ENCODE measurements at regions not wholly inside any gene's neighbourhood (a gene's known extent, or its start where the extent isn't known, plus 50 kb on each side); places are given as distances from the start of the nearest gene placed in this dataset.

GRCh38 chr7:25619381-25619780, 391.1 kb upstream of the NPVF start:
- Histone ChIP-seq H3K4me2 (replicated peaks; ENCODE audit: low read depth, low read length, poor library complexity, severe bottlenecking) (peak overlapping the region; percentile 69), H2AFZ (ENCODE audit: insufficient read depth, low read depth, low read length, poor library complexity, severe bottlenecking) (no peak overlapping the region), H3K27ac (ENCODE audit: low read length in 2 of 2) (peak overlapping the region in 1 of 2 donors; percentile 82), H3K4me3 (ENCODE audit: control extremely low read depth in 1 of 5, extremely low read depth in 1 of 5, insufficient read depth in 1 of 5, low read depth in 2 of 5, low read length in 4 of 5) (peak overlapping the region in 1 of 5 experiments; percentile 54), H3K36me3 (replicated peaks in 1 of 2; ENCODE audit: control extremely low read depth in 1 of 2, control insufficient read depth in 1 of 2, extremely low read depth in 1 of 2, insufficient read depth in 2 of 2, low read length in 1 of 2) (no peaks in the 10 kb centered on the region), H3K27me3 (replicated peaks in 1 of 4; ENCODE audit: control extremely low read depth in 1 of 4, control insufficient read depth in 3 of 4, insufficient read depth in 4 of 4, low read length in 3 of 4) (no peaks in the 10 kb centered on the region), H3K9ac (ENCODE audit: low read length) (peak overlapping the region; percentile 51), H3K9me3 (ENCODE audit: control extremely low read depth in 1 of 3, control insufficient read depth in 2 of 3, insufficient read depth in 1 of 3, low read length in 2 of 3) (peaks cover 0 to 3% (median 0%) of the 10 kb centered on the region in 3 donors), H3K79me2 (ENCODE audit: control insufficient read depth, insufficient read depth, low read length) (no peaks in the 10 kb centered on the region), H4K20me1 (ENCODE audit: control insufficient read depth, insufficient read depth, low read length, poor library complexity, severe bottlenecking) (no peaks in the 10 kb centered on the region), H3K4me1 (ENCODE audit: control insufficient read depth in 2 of 2, insufficient read depth in 2 of 2, low read length in 2 of 2) (peaks cover 60 to 72% of the 10 kb centered on the region in 2 donors)
- ATAC-seq (ENCODE audit: low read depth) (no peak), DNase-seq (no peak)
- Mint-ChIP-seq H3K4me3 (peak overlapping the region; percentile 3), H3K27me3 (no peaks in the 10 kb centered on the region), H3K27ac (no peak overlapping the region), H3K9me3 (ENCODE audit: insufficient read depth) (no peaks in the 10 kb centered on the region), H3K4me1 (peaks cover 74% of the 10 kb centered on the region)
- CTCF ChIA-PET, result interaction anchor here (0.9 to 2.2 kb wide), 2 partner anchors 33 to 53 kb away, joined by 3 to 8 read pairs; no protein-coding TSS in a partner anchor
- WGBS (ENCODE audit: insufficient coverage), result no CpG with 5 or more reads among the region's 2 CpGs
- POLR2A ChIA-PET, result no interaction called here
- TF ChIP-seq EZH2 (IDR thresholded peaks at IDR 0.05; ENCODE audit: borderline replicate concordance, insufficient read depth, low read depth, low read length, poor library complexity, severe bottlenecking), result no peak
- TF ChIP-seq CTCF (IDR thresholded peaks at IDR 0.05), result no peak
- intact Hi-C loops (cut with micrococcal nuclease), result no loop called here

- Histone ChIP-seq H3K9me3 (ENCODE audit: control extremely low read depth in 1 of 3, control insufficient read depth in 2 of 3, insufficient read depth in 1 of 3, low read length in 2 of 3) (peaks cover 0 to 3% (median 0%) of the 10 kb centered on the region in 3 donors), H3K36me3 (replicated peaks in 1 of 2; ENCODE audit: control extremely low read depth in 1 of 2, control insufficient read depth in 1 of 2, extremely low read depth in 1 of 2, insufficient read depth in 2 of 2, low read length in 1 of 2) (no peaks in the 10 kb centered on the region), H3K4me1 (ENCODE audit: control insufficient read depth in 2 of 2, insufficient read depth in 2 of 2, low read length in 2 of 2) (peaks cover 60 to 72% of the 10 kb centered on the region in 2 donors), H3K27me3 (replicated peaks in 1 of 4; ENCODE audit: control extremely low read depth in 1 of 4, control insufficient read depth in 3 of 4, insufficient read depth in 4 of 4, low read length in 3 of 4) (no peaks in the 10 kb centered on the region), H4K20me1 (ENCODE audit: control insufficient read depth, insufficient read depth, low read length, poor library complexity, severe bottlenecking) (no peaks in the 10 kb centered on the region), H3K4me3 (ENCODE audit: control extremely low read depth in 1 of 5, extremely low read depth in 1 of 5, insufficient read depth in 1 of 5, low read depth in 2 of 5, low read length in 4 of 5) (peak overlapping the region in 3 of 5 experiments; percentile 10 to 54 (median 31)), H3K4me2 (replicated peaks; ENCODE audit: low read depth, low read length, poor library complexity, severe bottlenecking) (peak overlapping the region; percentile 69), H3K79me2 (ENCODE audit: control insufficient read depth, insufficient read depth, low read length) (no peaks in the 10 kb centered on the region), H3K9ac (ENCODE audit: low read length) (peak overlapping the region; percentile 51), H2AFZ (ENCODE audit: insufficient read depth, low read depth, low read length, poor library complexity, severe bottlenecking) (peak overlapping the region; percentile 69), H3K27ac (ENCODE audit: low read length in 2 of 2) (peak overlapping the region; percentile 79 to 82)
- ChIA-PET CTCF (interaction anchor here (1.0 to 2.2 kb wide), 2 partner anchors 52 to 54 kb away, joined by 3 to 8 read pairs; no protein-coding TSS in a partner anchor), POLR2A (interaction anchor here (0.6 kb wide), 1 partner anchor 1243 kb away, joined by 4 read pairs; no protein-coding TSS in a partner anchor)
- H3K27ac Mint-ChIP-seq, result peak overlapping the region; percentile 88
- TF ChIP-seq CTCF (IDR thresholded peaks at IDR 0.05) (no peak), EZH2 (IDR thresholded peaks at IDR 0.05; ENCODE audit: borderline replicate concordance, insufficient read depth, low read depth, low read length, poor library complexity, severe bottlenecking) (no peak)
- 0% methylated on average over 4 of the region's 8 CpGs for WGBS (ENCODE audit: insufficient coverage)
- DNase-seq (peak; percentile 69), ATAC-seq (ENCODE audit: low read depth) (peak; percentile 82)
- intact Hi-C loops (cut with micrococcal nuclease), result no loop called here
- H3K4me1 Mint-ChIP-seq, result peaks cover 73% of the 10 kb centered on the region
- H3K4me3 Mint-ChIP-seq, result peak overlapping the region; percentile 66
- no peaks in the 10 kb centered on the region for H3K9me3 Mint-ChIP-seq (ENCODE audit: insufficient read depth)
- H3K27me3 Mint-ChIP-seq, result no peaks in the 10 kb centered on the region
These were observed 391.9 kb upstream of the NPVF start for GRCh38 chr7:25619963-25620799.
